Right lobe of liver (tissue), 6 donors: ENCODE measurements at regions not wholly inside any gene's neighbourhood (a gene's known extent, or its start where the extent isn't known, plus 50 kb on each side); places are given as distances from the start of the nearest gene placed in this dataset.
A peak's percentile ranks its signal among the peaks of the same experiment; 100 is the strongest.

Source experiments
- ATAC-seq, 4 donors: fragments of 200-7000 bp; cut with Tn5 transposase; one replicate each; pipeline ENCODE4 v1.9.1; 2020; ENCODE audit warnings: mild to moderate bottlenecking in 4 of 4, moderate library complexity in 4 of 4
- DNase-seq, 3 donors: peaks; one replicate each; pipeline ENCODE4 v3.0.0-alpha.2; 2020
- H3K27ac ChIP-seq, 3 donors: fragments of 200-600 bp; one replicate each; pipeline ENCODE4 v1.8.0; 2022
- H3K27me3 ChIP-seq, 2 donors: fragments of 200-600 bp; one replicate each; pipeline ENCODE4 v1.8.0; 2022
- H3K36me3 ChIP-seq, 4 donors: fragments of 200-600 bp; sonication (generic) in 1 of 4; one replicate each; pipeline versions ENCODE4 v1.5.1 to v1.8.0; 2017 to 2022; ENCODE audit warnings: control low read depth in 1 of 4
- H3K4me1 ChIP-seq, 4 donors: fragments of 200-600 bp; sonication (generic) in 1 of 4; one replicate each; pipeline versions ENCODE4 v1.5.1 to v1.8.0; 2017 to 2022; ENCODE audit warnings: control low read depth in 1 of 4
- H3K4me3 ChIP-seq, 3 donors: fragments of 200-600 bp; one replicate each; pipeline ENCODE4 v1.8.0; 2022
- H3K9me3 ChIP-seq, 4 donors: fragments of 200-600 bp; sonication (generic) in 1 of 4; one replicate each; pipeline versions ENCODE4 v1.5.1 to v1.8.0; 2017 to 2022; ENCODE audit warnings: control low read depth in 1 of 4
- CTCF ChIP-seq, 4 donors: fragments of 200-600 bp in 3 of 4; fragments of 450-650 bp in 1 of 4; IDR thresholded peaks; one replicate each; pipeline versions ENCODE4 v1.5.1 to v1.8.0; 2016 to 2022; ENCODE audit warnings: antibody characterized with exemption in 4 of 4, mild to moderate bottlenecking in 2 of 4
- POLR2A ChIP-seq: fragments of 450-650 bp; IDR thresholded peaks from one replicate; pipeline ENCODE4 v1.6.1; 2017; ENCODE audit warnings: antibody characterized with exemption, mild to moderate bottlenecking
- WGBS: methylation state at CpG from one replicate; pipeline ENCODE4 v1.1.6; 2018; ENCODE audit warnings: low coverage, low lambda C conversion rate; ENCODE audit not compliant: insufficient coverage; ENCODE audit errors: missing lambda C conversion rate; 5-methylcytosine and 5-hydroxymethylcytosine counted together
- intact Hi-C, 2 donors: fragments of 100-400 bp; cut with DNase I; formaldehyde crosslinking; loops; one replicate each; pipeline versions ENCODE4 v1.11.2 to v1.14.1; 2022
- donor health status: DM: no; HTN: yes; CAD: no.
- donor health status: DM: no; HTN: no; CAD: no.
- donor health status: DM: no; HTN: no; CAD: no.
- donor health status: DM: no; HTN: yes; CAD: no.
- donor health status: DM: no; HTN: yes; CAD: no.

DNA sequence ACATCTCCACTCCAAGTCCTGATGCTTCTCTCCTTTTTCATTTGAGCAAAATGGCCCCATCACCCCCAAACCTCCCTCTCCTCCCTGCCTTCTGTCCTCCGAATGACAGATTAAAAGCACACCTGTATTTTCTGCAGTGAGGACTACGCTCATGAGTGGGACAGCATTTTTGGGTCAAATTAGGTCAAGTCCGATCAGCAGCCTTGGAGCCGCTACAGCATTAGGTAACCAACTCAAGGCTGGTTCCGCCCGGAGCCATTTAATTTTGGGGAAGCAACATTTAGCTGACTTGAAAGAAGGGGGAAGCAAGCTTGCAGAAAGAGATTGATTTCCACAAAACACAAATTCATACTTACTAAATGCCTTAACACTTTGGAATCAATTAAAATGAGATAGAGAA is 324.1 kb upstream of the CDH5 start:
- no peak for TF ChIP-seq POLR2A
- no peak for TF ChIP-seq CTCF (IDR thresholded peaks at IDR 0.05)
- ATAC-seq: no peak
- 52% methylated on average over 6 of the region's 6 CpGs for WGBS

GRCh38 chr16:66041907-66042306 is 324.6 kb upstream of the CDH5 start:
- Histone ChIP-seq H3K36me3 (no peaks in the 10 kb centered on the region), H3K4me3 (no peak overlapping the region), H3K4me1 (no peaks in the 10 kb centered on the region), H3K27ac (no peak overlapping the region), H3K27me3 (no peaks in the 10 kb centered on the region), H3K9me3 (no peaks in the 10 kb centered on the region)
- TF ChIP-seq POLR2A: no peak
- no peak for TF ChIP-seq CTCF (IDR thresholded peaks at IDR 0.05)
- intact Hi-C loops: no loop called here
- ATAC-seq: no peak
- peak in 1 of 3 donors; percentile 27 for DNase-seq
- WGBS: 60% methylated on average over 1 of the region's 4 CpGs

More for the DNA sequence above, 324.1 kb upstream of the CDH5 start:
- DNase-seq: peak in 1 of 3 donors; percentile 28
- Histone ChIP-seq H3K27ac (no peak overlapping the region), H3K9me3 (no peaks in the 10 kb centered on the region), H3K27me3 (no peaks in the 10 kb centered on the region), H3K36me3 (no peaks in the 10 kb centered on the region), H3K4me3 (no peak overlapping the region), H3K4me1 (no peaks in the 10 kb centered on the region)
- intact Hi-C loops: no loop called here

GRCh38 chr16:66039793-66040192 is 326.7 kb upstream of the CDH5 start:
- intact Hi-C loops: loop anchor here in 1 of 2 donors (10.0 kb wide), 1 partner anchor 225 kb away; no protein-coding TSS in a partner anchor
- DNase-seq: peak in 1 of 3 donors; percentile 16

GRCh38 chr16:66036793-66037715 is 329.4 kb upstream of the CDH5 start:
- WGBS: 24% methylated on average over 6 of the region's 6 CpGs
- ATAC-seq (peak in 1 of 4 donors; percentile 8), DNase-seq (peak in 1 of 3 donors; percentile 17)
- no peaks in the 10 kb centered on the region for H3K36me3 ChIP-seq
- H3K4me1 ChIP-seq: peaks cover 0 to 6% (median 0%) of the 10 kb centered on the region in 4 donors
- H3K9me3 ChIP-seq: no peaks in the 10 kb centered on the region
- TF ChIP-seq POLR2A: no peak
- TF ChIP-seq CTCF (IDR thresholded peaks at IDR 0.05): no peak
- H3K27me3 ChIP-seq: no peaks in the 10 kb centered on the region
- H3K4me3 ChIP-seq: no peak overlapping the region
- intact Hi-C loops: loop anchor here in 1 of 2 donors (10.0 kb wide), 1 partner anchor 228 kb away; no protein-coding TSS in a partner anchor
- no peak overlapping the region for H3K27ac ChIP-seq

More at GRCh38 chr16:66039793-66040192, 326.7 kb upstream of the CDH5 start:
- Histone ChIP-seq H3K9me3 (no peaks in the 10 kb centered on the region), H3K36me3 (no peaks in the 10 kb centered on the region), H3K4me3 (no peak overlapping the region), H3K27ac (no peak overlapping the region), H3K4me1 (peaks cover 0 to 6% (median 0%) of the 10 kb centered on the region in 4 donors), H3K27me3 (no peaks in the 10 kb centered on the region)
- 20% methylated on average over 1 of the region's 4 CpGs for WGBS
- ATAC-seq: no peak
- no peak for TF ChIP-seq POLR2A
- no peak for TF ChIP-seq CTCF (IDR thresholded peaks at IDR 0.05)
